ENCODE measurements at regions not wholly inside any gene's neighbourhood (a gene's known extent, or its start where the extent isn't known, plus 50 kb on each side); places are given as distances from the start of the nearest gene placed in this dataset.

DNA sequence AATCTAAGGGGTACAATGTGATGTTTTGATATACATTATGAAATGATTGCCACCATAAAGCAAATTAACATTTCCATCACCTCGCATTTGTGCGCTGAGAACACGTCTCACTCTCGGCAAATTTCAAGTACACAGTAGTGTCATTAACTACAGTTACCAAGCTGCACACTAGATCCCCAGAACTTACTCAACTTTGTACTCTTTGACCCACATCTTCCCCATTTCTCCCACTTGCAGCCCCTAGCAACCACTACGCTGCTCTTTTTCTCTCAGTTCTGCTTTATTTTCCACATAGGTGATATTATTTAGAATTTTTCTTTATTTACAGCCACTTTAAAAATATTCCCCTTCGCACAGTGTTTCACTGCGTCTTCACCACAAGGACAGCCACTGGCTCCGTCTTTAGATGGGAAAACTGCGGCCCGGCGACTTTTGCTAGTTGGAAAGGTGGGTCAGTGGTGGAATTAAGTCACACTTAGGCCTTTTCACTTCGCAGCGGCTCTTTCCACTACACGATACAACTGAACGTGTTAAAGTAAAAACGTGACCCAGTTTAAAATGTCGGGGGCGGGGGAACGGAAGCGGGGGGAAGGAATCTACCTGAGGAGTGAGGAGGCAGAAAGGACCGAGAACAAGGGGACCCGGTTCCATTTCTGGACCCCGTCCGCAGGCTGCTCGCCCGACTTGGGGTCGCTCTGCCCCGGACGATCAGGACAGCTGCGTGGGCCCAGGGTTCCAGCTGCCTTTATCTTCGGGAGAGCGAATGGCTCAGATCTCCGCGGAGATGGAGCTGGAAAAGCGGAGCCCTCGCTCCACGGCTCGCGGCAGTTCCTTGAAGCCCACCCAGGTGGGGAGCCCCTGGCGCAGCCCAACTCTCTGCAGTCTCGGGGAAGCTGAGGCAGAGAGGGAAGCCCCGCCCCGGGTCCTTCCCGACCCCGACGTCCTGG lies 486.1 kb downstream of the UQCRFS1 start:
- Mint-ChIP-seq H3K27ac (ENCODE audit: low read depth, unreplicated experiment) (no peak overlapping the region), H3K9me3 (ENCODE audit: unreplicated experiment) (peaks cover 44% of the 10 kb centered on the region), H3K27me3 (ENCODE audit: insufficient read depth, unreplicated experiment) (no peaks in the 10 kb centered on the region), H3K36me3 (ENCODE audit: insufficient read depth, unreplicated experiment) (peaks cover 7% of the 10 kb centered on the region), H3K4me3 (ENCODE audit: unreplicated experiment) (no peak overlapping the region), H3K4me1 (ENCODE audit: insufficient read depth, unreplicated experiment) (no peaks in the 10 kb centered on the region)
- TF ChIP-seq, protein P1, sequence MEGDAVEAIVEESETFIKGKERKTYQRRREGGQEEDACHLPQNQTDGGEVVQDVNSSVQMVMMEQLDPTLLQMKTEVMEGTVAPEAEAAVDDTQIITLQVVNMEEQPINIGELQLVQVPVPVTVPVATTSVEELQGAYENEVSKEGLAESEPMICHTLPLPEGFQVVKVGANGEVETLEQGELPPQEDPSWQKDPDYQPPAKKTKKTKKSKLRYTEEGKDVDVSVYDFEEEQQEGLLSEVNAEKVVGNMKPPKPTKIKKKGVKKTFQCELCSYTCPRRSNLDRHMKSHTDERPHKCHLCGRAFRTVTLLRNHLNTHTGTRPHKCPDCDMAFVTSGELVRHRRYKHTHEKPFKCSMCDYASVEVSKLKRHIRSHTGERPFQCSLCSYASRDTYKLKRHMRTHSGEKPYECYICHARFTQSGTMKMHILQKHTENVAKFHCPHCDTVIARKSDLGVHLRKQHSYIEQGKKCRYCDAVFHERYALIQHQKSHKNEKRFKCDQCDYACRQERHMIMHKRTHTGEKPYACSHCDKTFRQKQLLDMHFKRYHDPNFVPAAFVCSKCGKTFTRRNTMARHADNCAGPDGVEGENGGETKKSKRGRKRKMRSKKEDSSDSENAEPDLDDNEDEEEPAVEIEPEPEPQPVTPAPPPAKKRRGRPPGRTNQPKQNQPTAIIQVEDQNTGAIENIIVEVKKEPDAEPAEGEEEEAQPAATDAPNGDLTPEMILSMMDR (IDR thresholded peaks at IDR 0.05; ENCODE audit: unreplicated experiment): no peak
- POLR2A ChIA-PET: no interaction called here
- BruUV-seq (replicated peaks): no TSS peak
- no peak for DNase-seq (ENCODE audit: unreplicated experiment)
- CTCF ChIA-PET: no interaction called here
- intact Hi-C loops (cut with micrococcal nuclease): no loop called here

DNA sequence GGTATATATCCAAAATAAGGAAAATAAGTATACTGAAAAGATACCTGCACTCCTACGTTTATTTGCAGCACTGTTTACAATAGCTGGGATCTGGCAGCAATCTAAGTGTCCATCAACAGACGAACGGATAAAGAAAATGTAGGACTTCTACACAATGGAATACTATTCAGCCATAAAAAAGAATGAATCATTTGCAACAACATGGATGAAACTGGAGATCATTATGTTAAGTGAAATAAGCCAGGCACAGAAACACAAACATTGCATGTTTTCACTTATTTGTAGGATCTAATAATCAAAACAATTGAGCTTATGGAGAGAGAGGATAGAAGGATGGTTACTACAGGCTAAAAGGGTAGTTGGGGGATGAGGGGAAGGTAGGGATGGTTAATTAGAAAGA lies 494.0 kb downstream of the UQCRFS1 start:
- POLR2A ChIA-PET: no interaction called here
- peaks cover 4% of the 10 kb centered on the region for H3K36me3 Mint-ChIP-seq (ENCODE audit: insufficient read depth, unreplicated experiment)
- CTCF ChIA-PET: no interaction called here

DNA sequence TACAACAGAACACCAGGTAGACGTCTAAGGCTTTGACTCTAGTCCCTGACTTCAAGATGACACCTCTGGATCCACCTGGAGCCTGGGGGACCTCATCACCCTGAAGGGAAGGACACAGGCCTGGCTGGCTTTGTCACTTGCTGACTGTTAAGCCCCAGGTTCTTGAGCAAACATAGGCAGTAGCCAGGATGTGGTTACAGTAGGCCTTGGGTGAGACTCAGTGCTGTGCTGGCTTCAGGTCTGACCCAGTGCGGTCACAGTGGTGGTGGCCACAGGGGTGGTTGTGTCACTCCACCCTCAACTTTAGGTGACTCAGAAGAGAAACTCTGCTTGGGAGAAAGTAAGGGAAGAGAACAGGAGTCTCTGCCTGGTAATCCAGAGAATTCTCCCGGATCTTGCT lies 497.8 kb downstream of the UQCRFS1 start:
- POLR2A ChIA-PET: no interaction called here
- Mint-ChIP-seq H3K36me3 (ENCODE audit: insufficient read depth, unreplicated experiment) (peaks cover 4% of the 10 kb centered on the region), H3K27me3 (ENCODE audit: insufficient read depth, unreplicated experiment) (no peaks in the 10 kb centered on the region), H3K4me1 (ENCODE audit: insufficient read depth, unreplicated experiment) (no peaks in the 10 kb centered on the region), H3K9me3 (ENCODE audit: unreplicated experiment) (peaks cover 23% of the 10 kb centered on the region), H3K27ac (ENCODE audit: low read depth, unreplicated experiment) (no peak overlapping the region), H3K4me3 (ENCODE audit: unreplicated experiment) (no peak overlapping the region)
- TF ChIP-seq, protein P1 (IDR thresholded peaks at IDR 0.05; ENCODE audit: unreplicated experiment): no peak
- no TSS peak for BruUV-seq (replicated peaks)
- intact Hi-C loops (cut with micrococcal nuclease): loop anchor here (10.0 kb wide), 1 partner anchor 750 kb away; no protein-coding TSS in a partner anchor
- DNase-seq (ENCODE audit: unreplicated experiment): no peak
- CTCF ChIA-PET: interaction anchor here (0.6 kb wide), 1 partner anchor 67 kb away, joined by 3 read pairs; no protein-coding TSS in a partner anchor

More for the DNA sequence above, 494.0 kb downstream of the UQCRFS1 start:
- Mint-ChIP-seq H3K4me3 (ENCODE audit: unreplicated experiment) (no peak overlapping the region), H3K9me3 (ENCODE audit: unreplicated experiment) (peaks cover 24% of the 10 kb centered on the region), H3K4me1 (ENCODE audit: insufficient read depth, unreplicated experiment) (no peaks in the 10 kb centered on the region), H3K27ac (ENCODE audit: low read depth, unreplicated experiment) (no peak overlapping the region), H3K27me3 (ENCODE audit: insufficient read depth, unreplicated experiment) (no peaks in the 10 kb centered on the region)
- DNase-seq (ENCODE audit: unreplicated experiment): no peak
- no TSS peak for BruUV-seq (replicated peaks)
- intact Hi-C loops (cut with micrococcal nuclease): loop anchor here (10.0 kb wide), 1 partner anchor 754 kb away; no protein-coding TSS in a partner anchor
- TF ChIP-seq, protein P1 (IDR thresholded peaks at IDR 0.05; ENCODE audit: unreplicated experiment): no peak

DNA sequence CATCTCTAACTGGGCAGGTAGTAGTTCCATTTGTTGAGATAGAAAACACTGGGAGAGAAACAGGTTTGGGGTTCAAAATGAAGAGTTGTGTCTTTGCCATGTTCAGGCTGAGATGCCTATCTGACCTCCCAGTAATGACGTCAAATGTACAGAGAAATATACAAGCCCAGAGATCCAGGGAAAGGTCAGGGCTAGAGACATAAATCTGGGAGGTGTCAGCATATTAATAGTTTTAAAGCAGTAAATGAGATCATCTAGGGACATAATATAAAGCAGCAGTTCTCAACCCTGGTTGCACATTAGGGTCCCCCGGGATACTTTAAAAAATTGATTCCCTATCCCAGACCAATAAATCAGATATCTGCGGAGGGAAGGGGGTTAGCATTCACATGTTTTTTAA lies 501.5 kb downstream of the UQCRFS1 start:
- no peak overlapping the region for H3K4me3 Mint-ChIP-seq (ENCODE audit: unreplicated experiment)
- CTCF ChIA-PET: interaction anchor here (1.3 to 1.5 kb wide), 2 partner anchors 11 to 744 kb away, joined by 3 read pairs; no protein-coding TSS in a partner anchor
- no TSS peak for BruUV-seq (replicated peaks)
- DNase-seq (ENCODE audit: unreplicated experiment): no peak
- H3K27me3 Mint-ChIP-seq (ENCODE audit: insufficient read depth, unreplicated experiment): no peaks in the 10 kb centered on the region
- H3K9me3 Mint-ChIP-seq (ENCODE audit: unreplicated experiment): peaks cover 30% of the 10 kb centered on the region
- TF ChIP-seq, protein P1 (IDR thresholded peaks at IDR 0.05; ENCODE audit: unreplicated experiment): no peak
- intact Hi-C loops (cut with micrococcal nuclease): loop anchor here (10.0 kb wide), 1 partner anchor 747 kb away; no protein-coding TSS in a partner anchor
- H3K36me3 Mint-ChIP-seq (ENCODE audit: insufficient read depth, unreplicated experiment): peaks cover 4% of the 10 kb centered on the region
- POLR2A ChIA-PET: no interaction called here
- H3K4me1 Mint-ChIP-seq (ENCODE audit: insufficient read depth, unreplicated experiment): no peaks in the 10 kb centered on the region
- H3K27ac Mint-ChIP-seq (ENCODE audit: low read depth, unreplicated experiment): no peak overlapping the region
